DND-41 (cell line): ENCODE measurements at regions not wholly inside any gene's neighbourhood (a gene's known extent, or its start where the extent isn't known, plus 50 kb on each side); places are given as distances from the start of the nearest gene placed in this dataset.

Experiments
- CTCF ChIP-seq: IDR thresholded peaks from 2 replicates; pipeline ENCODE4 v1.5.1; 2012; ENCODE audit warnings: borderline replicate concordance, low read length, moderate library complexity, mild to moderate bottlenecking; ENCODE audit not compliant: poor library complexity, severe bottlenecking; ENCODE audit errors: extremely low read depth
- EZH2 ChIP-seq: IDR thresholded peaks from 3 replicates; pipeline ENCODE4 v1.6.1; 2012; ENCODE audit warnings: borderline replicate concordance, low read depth, mild to moderate bottlenecking, moderate library complexity, low read length, inconsistent platforms; ENCODE audit not compliant: severe bottlenecking

DNA sequence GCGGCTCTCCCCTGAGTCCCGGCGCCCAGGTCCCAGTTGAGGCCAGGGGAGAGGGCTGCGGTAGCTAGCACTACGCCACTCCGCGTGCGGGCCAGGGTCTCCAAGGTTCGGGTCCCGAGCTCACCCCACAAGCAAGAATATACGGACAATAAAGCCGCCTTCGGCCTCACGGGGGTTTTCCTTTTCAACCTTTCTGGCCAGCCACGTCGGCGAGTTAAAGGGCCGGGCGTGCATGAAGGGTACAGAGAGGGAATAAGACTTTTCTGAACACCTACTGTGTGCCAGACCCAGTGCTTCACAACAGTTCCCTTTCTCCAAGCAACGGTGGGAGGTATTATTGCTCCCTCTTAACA is 138.5 kb upstream of the ZIC3 start:
- TF ChIP-seq EZH2 (no peak), CTCF (no peak)
